Esophagus muscularis mucosa (tissue), 4 donors: ENCODE measurements at regions not wholly inside any gene's neighbourhood (a gene's known extent, or its start where the extent isn't known, plus 50 kb on each side); places are given as distances from the start of the nearest gene placed in this dataset.
"Not testable (repeated sequence)": the region's sequence is repeated elsewhere in the genome, so short reads cannot be mapped to it uniquely, and the experiment has no call there.

ENCODE experiments used
- CTCF ChIP-seq, 3 experiments: fragments of 200-600 bp in 2 of 3; fragments of 450-650 bp in 1 of 3; sonication (generic) in 2 of 3; IDR thresholded peaks; one replicate each; pipeline ENCODE4 v1.5.1; 2017 to 2019; ENCODE audit warnings: antibody characterized with exemption in 3 of 3, mild to moderate bottlenecking in 2 of 3, moderate library complexity in 1 of 3
- EP300 ChIP-seq: sonication (generic); formaldehyde crosslinking; IDR thresholded peaks from one replicate; pipeline ENCODE4 v1.6.1; 2017; ENCODE audit warnings: antibody characterized with exemption
- POLR2A ChIP-seq: fragments of 450-650 bp; IDR thresholded peaks from one replicate; pipeline ENCODE4 v1.6.1; 2017; ENCODE audit warnings: antibody characterized with exemption, moderate library complexity, mild to moderate bottlenecking, low read depth

- not testable (repeated sequence) for TF ChIP-seq POLR2A; CTCF (IDR thresholded peaks at IDR 0.05); EP300
These were observed 3595.8 kb upstream of the OR11H1 start for GRCh38 chr22:11932212-11932611.
